Activated CD4-positive, alpha-beta T cell treated with anti-CD3 and anti-CD28 coated beads, Interleukin-2, amount 10 ng/mL, durations not matched to agents 7 days and 5 days (primary cell): ENCODE measurements at regions not wholly inside any gene's neighbourhood (a gene's known extent, or its start where the extent isn't known, plus 50 kb on each side); places are given as distances from the start of the nearest gene placed in this dataset.

Experiments
- CTCF ChIA-PET: fragments of 350-600 bp; sonication (Branson Sonifier 250); formaldehyde crosslinking; loops from one replicate; lab custom pipeline; 2021; ENCODE audit warnings: antibody characterized with exemption; lab: Charles Lee
- POLR2A ChIA-PET: fragments of 350-600 bp; sonication (Branson Sonifier 250); formaldehyde crosslinking; loops from one replicate; lab custom pipeline; 2021; ENCODE audit warnings: antibody characterized with exemption; lab: Charles Lee
- DNase-seq: peaks from one replicate; pipeline ENCODE4 v3.0.0-alpha.2; 2020
- H3K27ac Mint-ChIP-seq: one replicate; pipeline ENCODE4 v1.8.0; 2021; ENCODE audit warnings: mild to moderate bottlenecking, moderate library complexity, mixed read lengths
- H3K27me3 Mint-ChIP-seq: one replicate; pipeline ENCODE4 v1.8.0; 2021; ENCODE audit warnings: mixed read lengths
- H3K36me3 Mint-ChIP-seq: one replicate; pipeline ENCODE4 v1.8.0; 2021; ENCODE audit warnings: low read depth, mixed read lengths
- H3K4me1 Mint-ChIP-seq: one replicate; pipeline ENCODE4 v1.8.0; 2021; ENCODE audit warnings: mixed read lengths
- H3K4me3 Mint-ChIP-seq: one replicate; pipeline ENCODE4 v1.8.0; 2021; ENCODE audit warnings: mild to moderate bottlenecking, moderate library complexity, mixed read lengths
- H3K9me3 Mint-ChIP-seq: one replicate; pipeline ENCODE4 v1.8.0; 2021; ENCODE audit warnings: mixed read lengths

DNA sequence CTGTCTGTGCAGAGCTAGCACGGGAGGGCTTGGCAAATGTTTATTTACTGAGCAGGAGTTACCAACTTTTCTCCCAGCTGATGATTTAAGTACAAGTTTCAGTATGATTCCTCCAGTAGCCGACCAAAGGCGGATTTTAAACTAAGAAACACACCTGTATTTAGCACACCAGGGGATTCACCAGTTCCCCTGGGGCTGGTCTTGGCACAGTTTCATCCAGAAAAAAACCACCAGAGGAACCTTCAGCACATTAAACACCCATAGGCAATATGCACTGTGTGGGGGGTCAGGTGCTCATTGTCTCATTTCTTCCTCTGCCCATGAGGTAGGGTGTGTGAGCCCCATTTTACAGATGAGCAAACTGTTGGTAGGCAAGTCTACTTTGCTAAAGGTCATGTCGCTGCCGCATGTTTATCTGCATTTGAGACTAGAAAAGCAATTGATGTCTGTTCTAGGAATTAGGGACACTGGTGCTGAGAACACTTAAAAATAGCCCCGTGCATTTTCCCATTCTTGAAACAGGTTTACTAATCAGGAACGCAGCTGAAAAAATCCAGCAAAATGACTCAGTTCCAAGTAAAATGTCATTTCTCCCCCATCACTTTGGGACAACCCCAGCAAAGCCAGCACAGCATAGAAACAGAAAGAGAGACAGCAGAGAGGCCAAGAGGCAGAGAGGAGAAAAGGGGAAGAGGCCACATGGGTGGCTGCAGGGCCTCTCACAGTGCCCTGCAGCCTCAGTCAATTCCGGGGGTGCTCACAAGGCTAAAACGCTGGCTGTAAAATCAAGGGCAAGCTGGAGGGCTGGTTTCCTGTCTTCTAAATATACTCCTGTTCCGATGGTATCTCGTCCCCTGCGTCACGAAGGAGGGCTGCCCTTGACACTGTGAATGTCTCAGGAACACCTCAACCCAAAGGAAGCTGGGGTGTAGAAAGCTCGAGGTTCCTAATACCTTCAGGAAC, 166.8 kb upstream of the ID2 start:
- DNase-seq = peak; percentile 64
- peaks cover 25% of the 10 kb centered on the region for H3K36me3 Mint-ChIP-seq
- peak overlapping the region; percentile 35 for H3K4me3 Mint-ChIP-seq
- peaks cover 23% of the 10 kb centered on the region for H3K9me3 Mint-ChIP-seq
- peak overlapping the region; percentile 89 for H3K27ac Mint-ChIP-seq
- no peaks in the 10 kb centered on the region for H3K27me3 Mint-ChIP-seq
- H3K4me1 Mint-ChIP-seq = peaks cover 60% of the 10 kb centered on the region
- ChIA-PET CTCF (interaction anchor here (0.6 to 1.5 kb wide), 6 partner anchors 10 to 668 kb away, joined by 3 to 5 read pairs (median 4); no protein-coding TSS in a partner anchor), POLR2A (no interaction called here)

DNA sequence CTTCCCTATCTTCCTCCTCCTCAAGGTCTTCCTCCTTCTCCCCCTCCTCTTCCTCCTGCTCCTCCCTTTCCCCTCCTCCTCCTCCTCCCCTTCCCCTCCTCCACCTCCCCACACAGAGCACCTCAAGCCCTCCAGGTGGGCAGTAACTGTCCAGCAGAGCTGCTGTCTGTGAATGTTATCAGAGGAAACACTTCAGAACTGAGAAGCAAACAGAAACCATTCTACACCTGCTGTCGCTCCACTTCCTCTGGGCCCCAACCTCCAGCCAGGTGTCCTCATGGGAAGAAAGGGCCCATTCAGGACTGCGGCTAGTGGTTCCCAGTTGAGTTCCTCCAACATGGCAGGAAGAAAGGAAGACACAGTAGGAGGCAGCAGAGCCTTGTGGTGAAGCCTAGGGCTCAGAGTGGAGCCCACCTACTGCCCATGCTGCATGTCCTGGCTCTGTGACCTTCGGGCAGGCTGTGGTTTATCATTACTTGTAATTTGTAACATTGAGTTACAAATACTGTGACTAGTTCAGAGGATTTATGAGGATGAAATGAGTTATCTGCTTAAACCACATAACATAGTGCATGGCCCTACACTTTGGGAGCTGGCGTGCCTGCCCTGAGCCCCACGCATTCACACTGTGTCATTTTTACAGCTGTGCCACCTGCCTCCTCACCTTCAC, 165.9 kb upstream of the ID2 start:
- Mint-ChIP-seq H3K9me3 (peaks cover 20% of the 10 kb centered on the region), H3K4me3 (no peak overlapping the region), H3K27ac (peak overlapping the region; percentile 89), H3K4me1 (peaks cover 69% of the 10 kb centered on the region), H3K36me3 (peaks cover 29% of the 10 kb centered on the region), H3K27me3 (no peaks in the 10 kb centered on the region)
- ChIA-PET CTCF (interaction anchor here (0.6 to 1.7 kb wide), 4 partner anchors 21 to 669 kb away, joined by 3 to 6 read pairs (median 3); no protein-coding TSS in a partner anchor), POLR2A (no interaction called here)
- DNase-seq = peak; percentile 12

DNA sequence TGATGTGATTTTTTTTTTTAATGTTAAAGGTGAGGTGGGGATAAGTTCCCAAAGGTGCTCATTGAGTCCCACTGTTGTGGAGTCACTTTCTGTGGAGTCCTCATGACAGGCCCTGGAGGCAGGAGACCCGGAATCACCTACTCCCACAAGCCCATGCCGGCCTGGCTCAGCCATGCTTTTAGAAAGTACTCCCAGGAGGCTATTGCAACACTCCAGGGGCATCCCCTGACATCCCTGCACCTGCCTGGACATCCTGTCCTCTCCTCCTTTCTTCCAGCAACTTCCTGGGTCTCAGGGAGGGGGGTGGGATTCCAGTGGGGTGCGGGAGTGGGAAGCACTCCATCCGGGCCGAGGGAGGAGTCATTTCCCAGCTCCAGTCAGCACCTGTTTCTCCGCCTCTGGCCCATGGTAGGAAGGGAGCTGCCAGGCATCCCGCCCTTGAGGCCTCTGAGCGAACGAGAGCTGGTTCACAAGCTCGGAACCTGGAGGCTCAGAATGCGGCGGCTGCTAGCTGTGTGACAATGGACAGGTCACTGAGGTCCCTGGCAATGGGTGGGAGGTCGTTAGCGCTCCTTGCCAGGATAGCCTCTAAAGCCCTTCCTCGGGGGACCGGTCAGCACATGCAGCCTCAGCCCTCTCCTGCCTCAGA, 163.9 kb upstream of the ID2 start:
- no peak overlapping the region for H3K4me3 Mint-ChIP-seq
- CTCF ChIA-PET = interaction anchor here (0.5 to 2.9 kb wide), 4 partner anchors 15 to 1986 kb away, joined by 3 to 14 read pairs (median 4); no protein-coding TSS in a partner anchor
- H3K27ac Mint-ChIP-seq = no peak overlapping the region
- H3K27me3 Mint-ChIP-seq = no peaks in the 10 kb centered on the region
- DNase-seq = no peak
- H3K36me3 Mint-ChIP-seq = peaks cover 34% of the 10 kb centered on the region
- POLR2A ChIA-PET = no interaction called here
- peaks cover 77% of the 10 kb centered on the region for H3K4me1 Mint-ChIP-seq
- peaks cover 12% of the 10 kb centered on the region for H3K9me3 Mint-ChIP-seq

DNA sequence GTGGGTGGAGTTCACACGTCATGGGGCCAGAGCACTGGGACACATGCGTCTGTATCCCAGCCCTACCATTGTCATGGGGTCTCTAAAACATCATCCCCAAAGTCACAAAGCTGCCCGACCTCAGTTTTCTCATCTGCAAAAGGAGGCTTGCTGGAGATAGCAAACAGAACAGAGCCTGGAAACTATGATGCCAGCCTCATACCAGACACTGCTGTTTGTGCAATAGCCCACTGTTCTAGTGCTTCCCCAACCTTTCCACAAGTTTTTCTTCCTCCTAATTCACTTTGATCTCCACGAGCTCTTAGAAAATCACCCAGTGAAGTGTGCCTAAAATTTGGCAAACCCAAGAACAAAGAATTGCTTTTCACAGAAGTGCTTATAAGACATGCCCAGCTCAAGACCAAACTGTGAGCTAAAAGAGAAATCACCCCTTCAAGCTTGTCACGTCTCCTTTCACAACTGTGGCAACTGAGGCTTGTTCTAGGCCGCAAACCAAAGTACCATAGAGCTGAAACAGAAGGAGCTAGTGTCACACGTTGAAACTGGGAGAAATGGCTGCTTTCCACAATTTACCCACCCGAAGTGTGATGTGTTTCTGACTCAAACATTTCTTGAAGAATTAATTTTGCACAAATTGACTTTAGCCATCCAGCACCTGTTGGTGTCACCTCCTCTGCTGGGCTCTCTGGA, 162.7 kb upstream of the ID2 start:
- H3K4me1 Mint-ChIP-seq = peaks cover 74% of the 10 kb centered on the region
- H3K36me3 Mint-ChIP-seq = peaks cover 27% of the 10 kb centered on the region
- ChIA-PET POLR2A (no interaction called here), CTCF (interaction anchor here (0.5 to 2.9 kb wide), 5 partner anchors 12 to 1842 kb away, joined by 3 to 14 read pairs (median 5); no protein-coding TSS in a partner anchor)
- H3K4me3 Mint-ChIP-seq = no peak overlapping the region
- peaks cover 8% of the 10 kb centered on the region for H3K9me3 Mint-ChIP-seq
- no peaks in the 10 kb centered on the region for H3K27me3 Mint-ChIP-seq
- no peak for DNase-seq
- peak overlapping the region; percentile 61 for H3K27ac Mint-ChIP-seq

DNA sequence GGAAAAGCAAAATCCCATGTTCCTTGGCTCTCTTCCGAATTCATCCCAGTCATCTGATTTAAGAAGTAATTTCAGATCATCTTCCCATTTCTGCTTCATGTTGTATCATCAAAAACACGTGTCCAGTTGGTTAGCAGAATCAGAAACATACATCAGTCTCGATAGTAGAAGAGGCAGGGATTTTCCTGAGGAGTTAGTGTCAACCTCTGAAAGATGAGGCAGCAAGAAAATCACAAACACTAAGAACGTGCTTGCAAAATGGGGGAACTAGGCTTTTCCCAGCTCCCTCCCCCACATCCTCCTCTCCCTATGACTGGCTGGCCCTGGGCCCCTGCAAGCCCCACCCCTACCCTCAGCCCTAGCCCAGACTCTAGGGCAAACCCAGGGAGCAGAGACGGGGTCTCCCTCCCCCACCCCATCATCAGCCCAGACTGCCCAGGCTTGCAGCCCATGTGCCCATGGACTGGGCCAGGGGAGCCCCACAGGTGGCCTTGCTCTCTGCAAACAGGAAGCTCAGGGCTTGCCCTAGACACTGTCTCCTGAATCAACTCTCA, 161.0 kb upstream of the ID2 start:
- Mint-ChIP-seq H3K9me3 (peaks cover 14% of the 10 kb centered on the region), H3K4me1 (peaks cover 69% of the 10 kb centered on the region), H3K36me3 (peaks cover 24% of the 10 kb centered on the region), H3K27me3 (no peaks in the 10 kb centered on the region), H3K27ac (no peak overlapping the region), H3K4me3 (no peak overlapping the region)
- DNase-seq = no peak
- ChIA-PET CTCF (interaction anchor here (0.5 to 5.5 kb wide), 8 partner anchors 8 to 312 kb away, joined by 3 to 22 read pairs (median 6); no protein-coding TSS in a partner anchor), POLR2A (no interaction called here)

DNA sequence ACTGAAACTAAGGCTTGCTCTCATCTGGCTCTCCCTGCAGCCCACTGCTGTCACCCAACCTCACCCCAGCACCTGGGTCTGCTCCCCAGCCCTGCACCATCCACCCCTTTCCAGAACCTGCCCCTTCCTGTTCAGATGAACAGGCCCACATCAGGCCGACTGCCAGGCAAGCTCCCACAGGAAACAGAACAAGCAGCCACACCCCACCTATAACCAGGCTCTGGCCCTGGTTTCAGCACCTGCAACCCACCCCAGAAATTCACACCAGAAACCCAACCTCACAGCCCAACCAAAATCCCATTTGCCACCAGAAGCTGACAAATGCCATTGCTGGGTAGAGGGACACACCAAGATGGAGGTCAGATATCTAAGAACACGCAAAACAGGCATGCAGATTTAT, 159.2 kb upstream of the ID2 start:
- H3K4me1 Mint-ChIP-seq = peaks cover 71% of the 10 kb centered on the region
- ChIA-PET CTCF (interaction anchor here (0.7 to 5.5 kb wide), 7 partner anchors 10 to 54 kb away, joined by 3 to 22 read pairs (median 6); no protein-coding TSS in a partner anchor), POLR2A (no interaction called here)
- H3K27ac Mint-ChIP-seq = peak overlapping the region; percentile 86
- peaks cover 14% of the 10 kb centered on the region for H3K9me3 Mint-ChIP-seq
- H3K4me3 Mint-ChIP-seq = peak overlapping the region; percentile 1
- peaks cover 22% of the 10 kb centered on the region for H3K36me3 Mint-ChIP-seq
- H3K27me3 Mint-ChIP-seq = no peaks in the 10 kb centered on the region
- peak; percentile 31 for DNase-seq

DNA sequence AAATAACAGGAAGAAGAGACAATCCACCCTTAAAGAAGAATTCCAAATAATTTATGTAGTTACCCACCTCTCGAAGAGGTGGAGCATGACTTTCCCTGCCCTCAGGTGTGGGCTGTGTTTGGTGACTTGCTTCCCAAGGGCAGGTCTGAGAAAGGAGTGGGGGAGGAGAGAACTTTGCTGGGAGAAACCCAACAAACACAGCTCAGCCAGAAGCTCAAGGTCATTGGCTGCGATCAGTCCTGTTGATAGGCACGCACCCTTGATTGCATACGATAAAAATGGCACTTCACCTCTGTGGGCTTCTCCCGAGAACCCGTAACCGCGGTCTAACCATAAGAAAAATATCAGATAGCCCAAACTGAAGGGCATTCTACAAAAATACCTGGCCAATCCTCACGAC, 157.5 kb upstream of the ID2 start:
- H3K36me3 Mint-ChIP-seq = peaks cover 22% of the 10 kb centered on the region
- peaks cover 14% of the 10 kb centered on the region for H3K9me3 Mint-ChIP-seq
- H3K4me1 Mint-ChIP-seq = peaks cover 66% of the 10 kb centered on the region
- no peak for DNase-seq
- H3K27me3 Mint-ChIP-seq = no peaks in the 10 kb centered on the region
- H3K4me3 Mint-ChIP-seq = no peak overlapping the region
- ChIA-PET CTCF (interaction anchor here (1.1 to 5.5 kb wide), 3 partner anchors 8 to 19 kb away, joined by 3 to 22 read pairs (median 21); no protein-coding TSS in a partner anchor), POLR2A (no interaction called here)
- H3K27ac Mint-ChIP-seq = no peak overlapping the region

DNA sequence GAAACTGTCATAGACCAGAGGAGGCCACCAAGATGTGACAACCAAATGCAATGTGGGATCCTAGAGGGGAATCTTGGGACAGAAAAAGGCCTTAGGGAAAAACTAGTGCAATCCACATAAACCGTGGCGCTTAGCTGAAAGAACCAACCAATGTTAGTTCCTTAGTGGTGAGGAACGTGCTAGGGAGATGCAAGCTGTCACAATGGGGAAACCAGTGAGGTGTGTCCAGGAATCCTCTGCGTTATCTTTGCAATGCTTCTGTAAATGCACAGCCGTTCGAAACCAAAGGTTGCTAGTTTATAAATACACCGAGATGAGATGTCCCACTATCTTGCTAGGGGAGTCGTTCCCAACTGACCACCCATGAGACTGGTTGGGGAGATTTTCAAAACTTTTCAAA, 157.0 kb upstream of the ID2 start:
- H3K4me3 Mint-ChIP-seq = no peak overlapping the region
- peaks cover 22% of the 10 kb centered on the region for H3K36me3 Mint-ChIP-seq
- ChIA-PET CTCF (interaction anchor here (1.1 to 5.5 kb wide), 3 partner anchors 8 to 19 kb away, joined by 3 to 22 read pairs (median 21); no protein-coding TSS in a partner anchor), POLR2A (no interaction called here)
- peaks cover 16% of the 10 kb centered on the region for H3K9me3 Mint-ChIP-seq
- no peak for DNase-seq
- no peak overlapping the region for H3K27ac Mint-ChIP-seq
- no peaks in the 10 kb centered on the region for H3K27me3 Mint-ChIP-seq
- H3K4me1 Mint-ChIP-seq = peaks cover 62% of the 10 kb centered on the region

DNA sequence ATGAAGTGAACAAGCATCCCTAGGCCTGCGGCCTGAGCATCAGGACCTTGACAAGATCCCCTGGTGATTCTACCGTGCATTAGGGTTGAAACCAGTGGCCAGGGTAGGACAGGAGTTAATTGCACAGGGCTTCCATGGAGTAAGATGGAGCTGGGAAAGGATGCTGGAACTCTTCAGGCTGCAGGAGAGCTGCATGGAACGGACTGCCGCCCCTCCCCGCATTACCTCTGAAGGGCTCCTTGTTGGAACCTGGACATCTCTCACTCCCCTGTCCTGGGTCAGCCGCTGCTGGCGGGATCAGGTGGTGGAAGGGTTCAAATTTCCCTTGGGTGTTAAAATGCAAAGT, 156.6 kb upstream of the ID2 start:
- POLR2A ChIA-PET = no interaction called here
- CTCF ChIA-PET = interaction anchor here (0.6 to 5.5 kb wide), 4 partner anchors 7 to 70 kb away, joined by 3 to 22 read pairs (median 12); no protein-coding TSS in a partner anchor
- no peak overlapping the region for H3K27ac Mint-ChIP-seq

DNA sequence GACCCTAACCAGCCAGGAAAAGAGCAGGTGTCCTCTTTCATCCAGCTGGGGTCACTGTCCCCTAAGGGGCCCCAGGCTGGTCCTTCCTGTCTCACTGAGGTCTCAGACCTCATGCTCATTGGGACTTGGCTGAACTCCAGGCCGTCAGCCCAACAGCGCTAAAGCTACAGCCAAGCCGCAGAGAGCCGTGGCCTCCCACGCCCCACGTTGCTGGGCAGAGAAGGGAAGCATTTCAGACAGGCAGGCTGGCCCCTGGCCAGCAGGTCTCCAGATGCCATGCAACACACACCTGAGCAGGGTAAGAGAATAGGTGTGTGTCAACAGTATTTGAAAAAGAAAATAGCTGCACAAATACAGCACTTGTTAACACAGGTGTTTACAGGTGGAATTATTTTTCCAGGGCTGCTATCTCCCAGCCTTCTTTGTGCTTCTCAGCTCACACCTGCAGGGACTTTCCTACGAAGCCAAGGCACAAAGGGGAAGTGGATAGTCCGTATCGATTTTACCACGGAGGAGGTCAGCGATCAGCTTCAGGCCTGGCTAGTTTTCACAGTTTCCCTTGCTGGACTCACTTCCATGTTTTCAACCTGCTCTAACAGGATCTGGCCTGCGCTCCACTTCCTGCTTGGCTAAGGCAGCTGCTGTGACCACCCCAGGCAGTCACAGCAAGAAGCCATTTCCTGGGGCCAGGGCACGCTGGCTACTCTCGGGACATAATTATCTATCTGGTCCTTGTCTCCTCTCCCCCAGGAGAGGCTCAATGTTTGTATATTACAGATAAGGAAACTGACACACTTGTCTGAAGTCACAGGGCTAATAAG, 156.1 kb upstream of the ID2 start:
- H3K9me3 Mint-ChIP-seq = peaks cover 13% of the 10 kb centered on the region
- H3K27ac Mint-ChIP-seq = no peak overlapping the region
- ChIA-PET CTCF (interaction anchor here (0.6 to 1.0 kb wide), 3 partner anchors 11 to 70 kb away, joined by 3 to 4 read pairs (median 3); no protein-coding TSS in a partner anchor), POLR2A (no interaction called here)
- H3K36me3 Mint-ChIP-seq = peaks cover 13% of the 10 kb centered on the region
- H3K4me1 Mint-ChIP-seq = peaks cover 52% of the 10 kb centered on the region
- DNase-seq = no peak
- no peaks in the 10 kb centered on the region for H3K27me3 Mint-ChIP-seq
- H3K4me3 Mint-ChIP-seq = no peak overlapping the region

More for the DNA sequence above, 156.6 kb upstream of the ID2 start:
- H3K4me1 Mint-ChIP-seq = peaks cover 58% of the 10 kb centered on the region
- H3K4me3 Mint-ChIP-seq = no peak overlapping the region
- no peaks in the 10 kb centered on the region for H3K27me3 Mint-ChIP-seq
- peaks cover 15% of the 10 kb centered on the region for H3K9me3 Mint-ChIP-seq
- H3K36me3 Mint-ChIP-seq = peaks cover 18% of the 10 kb centered on the region
- no peak for DNase-seq

DNA sequence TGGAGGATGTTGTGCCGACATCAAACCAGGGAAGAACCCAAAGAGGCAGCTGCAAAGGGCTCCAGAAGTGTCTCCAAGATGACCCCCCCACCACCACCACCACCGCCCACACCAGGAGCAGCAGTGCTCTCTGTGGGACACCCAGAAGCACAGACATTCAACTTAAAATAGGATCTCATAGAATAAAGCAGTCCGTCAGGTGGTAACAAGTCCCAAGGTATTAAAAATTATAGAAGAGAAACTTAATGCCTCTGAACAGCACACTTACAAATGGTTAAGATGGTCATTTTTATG, 155.5 kb upstream of the ID2 start:
- ChIA-PET CTCF (no interaction called here), POLR2A (no interaction called here)
- Mint-ChIP-seq H3K4me1 (peaks cover 47% of the 10 kb centered on the region), H3K4me3 (no peak overlapping the region), H3K27me3 (no peaks in the 10 kb centered on the region), H3K9me3 (peaks cover 16% of the 10 kb centered on the region), H3K36me3 (peaks cover 11% of the 10 kb centered on the region), H3K27ac (no peak overlapping the region)
- DNase-seq = no peak
